Prostate gland (tissue), 2 donors: ENCODE measurements at regions not wholly inside any gene's neighbourhood (a gene's known extent, or its start where the extent isn't known, plus 50 kb on each side); places are given as distances from the start of the nearest gene placed in this dataset.

Experiments used
- DNase-seq: peaks from one replicate; pipeline ENCODE4 v3.0.0-alpha.2; 2019; ENCODE audit warnings: low spot score
- H3K27ac ChIP-seq, 2 donors: fragments of 200-600 bp; sonication (generic); 2 replicates each; pipeline ENCODE4 v1.5.1; 2017 to 2019
- H3K27me3 ChIP-seq: fragments of 200-600 bp; sonication (generic); replicated peaks from 2 replicates; pipeline ENCODE4 v1.5.1; 2019; ENCODE audit not compliant: insufficient read depth
- H3K36me3 ChIP-seq, 2 donors: fragments of 200-600 bp; sonication (generic); 1 replicate in 1 of 2; 2 replicates in 1 of 2; pipeline versions ENCODE4 v1.5.1 to v1.8.1; 2017 to 2019
- H3K4me1 ChIP-seq: fragments of 200-600 bp; sonication (generic); replicated peaks from 2 replicates; pipeline ENCODE4 v1.5.1; 2019
- H3K4me3 ChIP-seq, 2 donors: fragments of 200-600 bp; sonication (generic); 2 replicates each; pipeline ENCODE4 v1.5.1; 2017 to 2019
- H3K9me3 ChIP-seq: fragments of 200-600 bp; sonication (generic); 2 replicates; pipeline ENCODE4 v1.5.1; 2017
- POLR2A ChIP-seq: fragments of 450-650 bp; IDR thresholded peaks from one replicate; pipeline ENCODE4 v1.6.1; 2016; ENCODE audit warnings: antibody characterized with exemption, mild to moderate bottlenecking
- POLR2AphosphoS5 ChIP-seq: sonication (generic); formaldehyde crosslinking; IDR thresholded peaks from one replicate; pipeline ENCODE4 v1.6.1; 2017; ENCODE audit warnings: antibody characterized with exemption
- WGBS: methylation state at CpG from one replicate; pipeline ENCODE4 v1.1.5; 2018; 5-methylcytosine and 5-hydroxymethylcytosine counted together
- intact Hi-C: fragments of 100-400 bp; cut with DNase I; formaldehyde crosslinking; loops from one replicate; pipeline ENCODE4 v1.14.2; 2022
- TF ChIP-seq, protein P1 (sequence below), 4 experiments: fragments of 200-600 bp in 2 of 4; fragments of 450-650 bp in 2 of 4; sonication (generic) in 2 of 4; IDR thresholded peaks; 1 replicate in 3 of 4; 2 replicates in 1 of 4; pipeline ENCODE4 v1.5.1; 2016 to 2019; ENCODE audit warnings: antibody characterized with exemption in 4 of 4, mild to moderate bottlenecking in 2 of 4, moderate library complexity in 2 of 4

GRCh38 chr9:25442526-25442925 is 235.7 kb downstream of the TUSC1 start:
- Histone ChIP-seq H3K27ac (no peak overlapping the region), H3K27me3 (no peaks in the 10 kb centered on the region), H3K4me3 (no peak overlapping the region), H3K36me3 (no peaks in the 10 kb centered on the region), H3K4me1 (no peaks in the 10 kb centered on the region), H3K9me3 (no peaks in the 10 kb centered on the region)
- intact Hi-C loops = no loop called here
- no peak for DNase-seq
- 24% methylated on average over 4 of the region's 4 CpGs for WGBS
- TF ChIP-seq POLR2A (no peak), POLR2AphosphoS5 (no peak)
- TF ChIP-seq, protein P1, sequence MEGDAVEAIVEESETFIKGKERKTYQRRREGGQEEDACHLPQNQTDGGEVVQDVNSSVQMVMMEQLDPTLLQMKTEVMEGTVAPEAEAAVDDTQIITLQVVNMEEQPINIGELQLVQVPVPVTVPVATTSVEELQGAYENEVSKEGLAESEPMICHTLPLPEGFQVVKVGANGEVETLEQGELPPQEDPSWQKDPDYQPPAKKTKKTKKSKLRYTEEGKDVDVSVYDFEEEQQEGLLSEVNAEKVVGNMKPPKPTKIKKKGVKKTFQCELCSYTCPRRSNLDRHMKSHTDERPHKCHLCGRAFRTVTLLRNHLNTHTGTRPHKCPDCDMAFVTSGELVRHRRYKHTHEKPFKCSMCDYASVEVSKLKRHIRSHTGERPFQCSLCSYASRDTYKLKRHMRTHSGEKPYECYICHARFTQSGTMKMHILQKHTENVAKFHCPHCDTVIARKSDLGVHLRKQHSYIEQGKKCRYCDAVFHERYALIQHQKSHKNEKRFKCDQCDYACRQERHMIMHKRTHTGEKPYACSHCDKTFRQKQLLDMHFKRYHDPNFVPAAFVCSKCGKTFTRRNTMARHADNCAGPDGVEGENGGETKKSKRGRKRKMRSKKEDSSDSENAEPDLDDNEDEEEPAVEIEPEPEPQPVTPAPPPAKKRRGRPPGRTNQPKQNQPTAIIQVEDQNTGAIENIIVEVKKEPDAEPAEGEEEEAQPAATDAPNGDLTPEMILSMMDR (IDR thresholded peaks at IDR 0.05) = no peak

GRCh38 chr9:25427898-25428297 is 250.3 kb downstream of the TUSC1 start:
- WGBS = 89% methylated on average over 4 of the region's 4 CpGs
- intact Hi-C loops = no loop called here

DNA sequence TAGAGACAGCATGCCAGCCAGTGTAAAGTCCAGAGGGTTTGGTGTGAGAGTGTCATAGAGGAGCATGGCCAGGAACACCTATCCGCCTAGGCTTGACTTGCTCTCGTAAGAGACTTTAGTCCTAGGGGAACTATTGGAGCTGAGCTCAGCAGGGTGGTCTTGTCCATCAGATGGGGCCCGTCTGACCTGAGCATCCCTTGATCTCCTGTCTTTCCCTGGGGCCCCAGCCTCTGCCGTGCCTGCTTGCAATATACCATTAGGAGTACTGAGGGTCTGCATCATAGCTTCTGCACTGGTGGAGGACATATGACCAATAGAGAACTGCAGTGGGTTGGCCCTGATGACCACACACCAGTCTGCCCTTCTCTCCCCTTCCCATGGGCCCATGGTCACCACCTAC is 251.0 kb downstream of the TUSC1 start:
- DNase-seq = no peak
- Histone ChIP-seq H3K27ac (no peak overlapping the region), H3K27me3 (no peaks in the 10 kb centered on the region), H3K4me1 (no peaks in the 10 kb centered on the region), H3K9me3 (no peaks in the 10 kb centered on the region), H3K4me3 (no peak overlapping the region), H3K36me3 (no peaks in the 10 kb centered on the region)
- WGBS = 71% methylated on average over 4 of the region's 4 CpGs
- intact Hi-C loops = no loop called here
- TF ChIP-seq, protein P1 (IDR thresholded peaks at IDR 0.05) = no peak
- TF ChIP-seq POLR2AphosphoS5 (no peak), POLR2A (no peak)

More at GRCh38 chr9:25427898-25428297, 250.3 kb downstream of the TUSC1 start:
- Histone ChIP-seq H3K27ac (no peak overlapping the region), H3K27me3 (no peaks in the 10 kb centered on the region), H3K36me3 (no peaks in the 10 kb centered on the region), H3K4me3 (no peak overlapping the region), H3K4me1 (no peaks in the 10 kb centered on the region), H3K9me3 (no peaks in the 10 kb centered on the region)
- TF ChIP-seq POLR2A (no peak), POLR2AphosphoS5 (no peak)
- TF ChIP-seq, protein P1 (IDR thresholded peaks at IDR 0.05) = no peak
- no peak for DNase-seq

DNA sequence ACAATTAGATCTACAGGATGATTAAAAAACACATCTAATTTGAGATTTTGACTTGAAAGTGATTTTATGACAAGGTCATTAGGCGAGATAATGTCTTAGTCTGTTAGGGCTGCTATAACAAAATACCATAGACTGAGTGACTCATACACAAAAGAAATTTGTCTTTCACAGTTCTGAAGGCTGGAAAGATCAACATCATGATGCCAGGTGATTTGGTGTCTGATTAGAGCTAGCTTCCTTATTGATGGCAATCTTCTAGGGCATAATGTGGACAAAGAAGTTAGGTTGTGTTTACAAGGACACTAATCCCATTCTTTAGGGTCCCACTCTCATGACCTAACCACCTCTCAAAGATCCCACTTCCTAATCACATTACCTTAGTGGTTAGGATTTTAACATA is 256.7 kb downstream of the TUSC1 start:
- TF ChIP-seq POLR2A (no peak), POLR2AphosphoS5 (no peak)
- TF ChIP-seq, protein P1 (IDR thresholded peaks at IDR 0.05) = no peak
- H3K9me3 ChIP-seq = no peaks in the 10 kb centered on the region
- H3K4me3 ChIP-seq = no peak overlapping the region
- intact Hi-C loops = no loop called here
- H3K27me3 ChIP-seq = no peaks in the 10 kb centered on the region
- DNase-seq = no peak
- H3K4me1 ChIP-seq = no peaks in the 10 kb centered on the region
- no peaks in the 10 kb centered on the region for H3K36me3 ChIP-seq
- 74% methylated on average over 1 of the region's 1 CpG for WGBS
- no peak overlapping the region for H3K27ac ChIP-seq

- no peak for TF ChIP-seq POLR2A
- no peak for TF ChIP-seq POLR2AphosphoS5
- TF ChIP-seq, protein P1 (IDR thresholded peaks at IDR 0.05) = no peak
- Histone ChIP-seq H3K27me3 (no peaks in the 10 kb centered on the region), H3K4me3 (no peak overlapping the region), H3K9me3 (no peaks in the 10 kb centered on the region), H3K36me3 (no peaks in the 10 kb centered on the region), H3K27ac (no peak overlapping the region), H3K4me1 (no peaks in the 10 kb centered on the region)
- no peak for DNase-seq
- intact Hi-C loops = no loop called here
Measured at GRCh38 chr9:25418974-25419373, 259.3 kb downstream of the TUSC1 start.
